NCI-H2081 treated with DMSO at 0.1 percent for 48 hours (cell line): ENCODE measurements at regions not wholly inside any gene's neighbourhood (a gene's known extent, or its start where the extent isn't known, plus 50 kb on each side); places are given as distances from the start of the nearest gene placed in this dataset.
"Not testable (repeated sequence)": the region's sequence is repeated elsewhere in the genome, so short reads cannot be mapped to it uniquely, and the experiment has no call there.

Experiments used
- DNase-seq: peaks from one replicate; lab custom pipeline; 2025; lab: John Stamatoyannopoulos, UW

DNA sequence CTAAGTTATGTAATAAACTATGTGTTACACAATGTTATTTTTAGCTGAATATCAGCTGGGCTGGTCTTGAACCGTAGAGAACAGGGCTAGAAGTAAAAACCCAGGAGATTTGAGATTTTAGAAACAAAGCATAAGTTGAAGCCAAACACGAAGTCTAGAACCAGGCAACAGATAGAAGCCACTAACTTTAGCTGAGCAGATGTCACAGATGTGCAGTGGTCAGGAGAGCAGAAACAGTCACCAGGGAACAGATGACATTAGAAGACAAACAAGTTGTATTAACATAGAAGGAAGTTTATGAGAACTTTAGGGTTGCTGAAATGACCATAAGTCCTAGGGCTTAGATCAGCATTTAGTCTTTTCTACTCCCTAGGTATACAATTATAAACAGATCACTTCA is 731.0 kb downstream of the ZNF385D start:
- no peak for DNase-seq

DNA sequence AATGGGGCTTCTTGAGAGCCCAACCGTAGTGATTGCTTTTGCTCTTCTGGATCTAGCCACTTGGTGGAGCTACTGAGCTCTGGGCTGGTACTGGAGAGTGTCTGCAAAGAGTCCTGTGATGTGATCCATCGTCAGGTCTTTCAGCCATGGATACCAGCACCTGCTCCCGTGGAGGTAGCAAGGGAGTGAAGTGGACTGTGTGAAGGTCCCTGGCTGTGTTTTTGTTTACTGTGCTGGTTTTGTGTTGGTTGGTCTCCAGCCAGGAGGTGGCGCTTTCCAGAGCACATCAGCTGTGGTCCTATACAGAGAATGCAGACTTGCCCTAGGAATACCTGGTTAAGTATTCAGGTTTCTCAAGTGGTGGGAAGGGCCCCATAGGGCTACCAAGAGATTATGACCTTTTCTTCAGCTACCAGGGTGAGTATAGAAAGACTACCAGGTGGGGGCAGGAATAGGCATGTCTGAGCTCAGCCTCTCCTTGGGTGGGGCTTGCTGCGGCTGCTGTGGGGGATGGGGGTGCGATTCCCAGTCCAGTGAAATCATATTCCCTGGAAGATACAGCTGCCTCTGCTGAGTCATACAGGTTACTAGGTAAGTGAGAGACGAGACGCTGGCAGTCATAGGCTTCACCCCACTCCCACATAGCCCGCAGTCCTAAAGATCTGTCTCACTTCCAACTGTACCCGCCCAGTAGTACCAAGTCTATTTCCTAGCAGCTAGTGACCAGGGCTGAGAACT is 733.7 kb downstream of the ZNF385D start:
- no peak for DNase-seq

DNA sequence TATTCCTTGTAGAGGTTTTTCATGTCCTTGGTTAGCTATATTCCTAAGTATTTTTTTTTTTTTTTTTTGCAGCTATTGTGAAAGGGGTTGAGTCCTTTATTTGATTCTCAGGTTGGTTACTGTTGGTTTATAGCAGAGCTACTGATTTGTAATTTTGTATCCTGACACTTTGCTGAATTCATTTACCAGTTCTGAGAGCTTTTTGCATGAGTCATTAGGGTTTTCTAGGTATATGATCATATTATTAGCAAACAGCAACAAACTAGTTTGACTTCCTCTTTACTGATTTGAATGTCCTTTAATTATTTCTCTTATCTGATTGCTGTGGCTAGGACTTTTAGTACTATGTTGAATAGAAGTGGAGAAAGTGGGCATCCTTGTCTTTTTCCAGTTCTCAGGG is 737.4 kb downstream of the ZNF385D start:
- no peak for DNase-seq

DNA sequence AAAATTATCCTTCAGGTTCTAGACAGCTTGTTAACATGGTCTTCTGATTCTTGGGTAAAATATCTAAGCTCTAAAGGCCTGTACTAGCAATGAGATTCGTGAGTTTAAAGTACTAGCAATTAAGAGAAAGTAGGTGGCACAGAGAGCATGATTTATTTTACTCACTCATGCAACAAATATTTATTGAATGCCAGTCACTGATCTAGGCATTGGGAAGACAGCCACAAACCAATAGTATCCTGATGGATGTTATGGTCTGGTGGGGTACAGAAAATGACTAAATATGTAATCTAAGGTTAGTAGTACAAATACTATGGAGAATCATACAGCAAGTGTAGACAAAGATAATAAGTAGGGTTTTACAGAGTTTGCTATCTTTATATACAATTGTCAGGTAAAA is 751.3 kb downstream of the ZNF385D start:
- DNase-seq, result no peak

DNA sequence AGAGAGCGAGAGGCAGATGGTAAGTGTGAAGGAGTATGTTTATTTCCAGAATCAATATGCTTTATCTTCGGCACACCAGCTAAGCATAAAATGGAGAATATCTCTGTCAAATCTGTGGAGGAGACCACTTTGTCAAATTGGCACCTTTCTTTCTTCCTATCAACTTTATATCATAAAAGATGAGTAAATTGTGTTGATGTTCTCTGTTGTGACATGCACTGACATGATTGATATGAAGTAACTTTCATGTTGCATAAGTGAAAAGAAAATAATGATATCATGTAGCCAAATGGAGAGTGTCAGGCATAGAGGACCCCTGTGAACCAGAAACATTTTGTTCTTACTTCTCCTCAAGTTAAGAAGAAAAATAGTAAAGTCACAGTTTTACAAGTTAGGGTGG is 753.8 kb downstream of the ZNF385D start:
- no peak for DNase-seq

DNA sequence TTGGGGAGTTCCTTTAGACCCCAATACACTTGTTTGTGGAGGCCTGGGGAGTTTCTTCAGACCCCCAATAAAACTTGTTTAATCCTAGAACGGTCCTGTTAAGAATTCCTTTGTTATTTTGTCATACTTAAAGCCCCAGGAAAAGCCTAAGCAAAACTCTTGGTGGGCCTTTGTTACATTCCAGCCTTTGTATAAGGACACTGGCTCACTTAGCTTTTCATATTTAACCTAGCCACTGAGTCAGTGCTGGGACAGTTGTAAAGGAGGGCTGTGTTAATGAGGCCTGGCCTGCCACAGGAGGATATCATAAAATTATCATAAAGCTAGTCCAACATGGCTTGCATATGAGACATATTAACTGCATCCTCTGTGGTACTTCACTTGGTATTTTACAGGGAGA is 760.1 kb downstream of the ZNF385D start:
- no peak for DNase-seq

DNA sequence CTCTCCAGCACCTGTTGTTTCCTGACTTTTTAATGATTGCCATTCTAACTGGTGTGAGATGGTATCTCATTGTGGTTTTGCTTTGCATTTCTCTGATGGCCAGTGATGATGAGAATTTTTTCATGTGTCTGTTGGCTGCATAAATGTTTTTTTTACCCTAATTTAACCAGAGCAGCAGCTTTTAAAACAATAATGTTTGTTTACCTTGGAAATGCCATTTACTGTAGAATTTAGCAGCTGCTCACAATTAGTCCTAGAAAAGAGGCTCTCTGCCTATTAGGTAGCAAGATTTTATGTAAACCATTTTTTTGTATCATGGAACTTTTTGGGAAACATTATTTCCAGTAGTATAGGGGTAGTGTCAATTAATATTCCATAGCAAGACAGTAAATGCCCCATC is 761.4 kb downstream of the ZNF385D start:
- DNase-seq, result not testable (repeated sequence)

DNA sequence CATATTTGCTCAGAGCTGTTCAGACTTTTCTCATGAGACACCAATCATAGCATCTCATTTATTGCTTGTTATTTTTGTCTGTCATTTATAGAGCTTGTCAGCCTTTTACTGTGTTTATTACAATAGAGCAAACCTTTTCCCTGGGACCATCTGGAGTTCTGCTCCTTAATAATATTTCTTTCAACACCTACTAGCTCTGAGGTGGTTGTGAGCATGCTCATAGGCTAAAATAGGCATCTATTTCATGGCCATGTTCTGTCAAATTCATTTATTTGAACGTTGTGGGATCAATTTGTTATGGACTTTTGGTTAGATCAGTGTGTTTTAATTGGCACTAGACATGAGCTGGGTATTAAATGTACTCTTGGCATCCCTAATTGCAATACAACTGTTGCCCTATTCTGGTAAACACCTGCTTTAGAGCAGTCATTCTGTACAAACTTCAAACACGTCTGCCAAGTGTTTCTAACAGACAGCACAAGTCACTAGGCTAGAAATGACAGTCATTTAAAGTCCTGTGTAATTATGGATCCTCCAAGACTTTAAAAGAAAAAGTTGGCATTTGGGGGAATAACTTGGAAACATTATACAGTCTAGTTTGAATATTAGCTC is 766.3 kb downstream of the ZNF385D start:
- no peak for DNase-seq

DNA sequence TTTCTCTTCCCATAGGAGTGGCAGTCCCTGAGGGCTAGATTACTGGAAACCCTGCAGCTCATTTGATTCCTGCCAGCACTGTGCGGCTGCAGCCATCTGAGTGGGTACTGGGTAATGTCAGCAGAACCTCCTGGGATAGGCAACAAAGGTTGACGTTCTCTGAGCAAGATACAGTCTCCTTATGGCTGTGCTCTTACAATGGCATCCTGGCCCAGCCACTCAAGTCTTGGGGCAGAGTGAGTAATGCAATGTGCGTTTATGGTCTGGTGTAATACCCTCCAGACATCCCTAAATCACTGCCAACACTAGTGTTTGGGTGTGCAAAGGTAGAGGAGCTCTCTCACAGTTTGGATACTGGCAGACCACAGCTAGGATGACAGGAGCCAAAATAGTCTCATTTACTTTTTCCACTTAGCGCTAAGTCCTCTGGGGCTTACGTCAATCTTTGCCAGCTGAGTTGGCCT is 775.8 kb downstream of the ZNF385D start:
- DNase-seq, result no peak

DNA sequence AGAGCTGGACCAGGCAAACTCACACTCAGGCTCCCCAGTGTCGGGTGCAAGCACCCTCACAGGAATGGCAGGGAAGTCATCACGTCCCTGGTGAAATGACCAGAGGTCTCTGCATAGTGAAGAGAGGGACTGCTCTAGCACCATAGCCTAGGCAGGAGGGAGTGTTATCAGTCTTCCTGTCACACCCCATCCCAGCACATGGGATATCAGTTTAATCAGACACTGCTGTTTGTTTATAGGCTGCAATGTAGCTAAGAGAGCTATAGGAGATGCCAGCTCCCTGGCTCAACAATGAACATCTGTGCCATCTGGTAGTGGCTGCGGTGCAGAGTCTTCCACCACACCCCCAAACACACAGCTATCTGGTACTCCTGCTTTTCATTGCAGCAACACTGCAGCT is 776.6 kb downstream of the ZNF385D start:
- DNase-seq, result no peak

DNA sequence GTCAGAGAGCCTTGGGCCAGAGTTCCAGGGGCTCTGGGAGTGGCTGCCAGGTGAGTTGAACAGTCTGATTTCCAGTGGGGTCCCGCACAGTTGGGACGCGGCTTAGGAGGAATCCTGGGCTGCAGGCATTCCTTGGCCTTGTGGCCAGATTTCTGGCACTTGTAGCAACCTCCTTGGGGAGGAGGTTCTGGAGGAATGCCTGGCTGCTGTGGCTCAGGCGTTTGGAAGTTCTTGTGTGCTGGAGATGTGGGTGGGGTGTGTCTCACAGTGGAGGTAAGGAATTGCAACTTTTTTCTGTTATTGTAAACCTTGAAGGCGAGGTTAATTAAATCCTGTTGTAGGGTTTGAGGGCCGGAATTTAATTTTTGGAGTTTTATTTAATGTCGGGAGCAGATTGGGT is 780.2 kb downstream of the ZNF385D start:
- not testable (repeated sequence) for DNase-seq

DNA sequence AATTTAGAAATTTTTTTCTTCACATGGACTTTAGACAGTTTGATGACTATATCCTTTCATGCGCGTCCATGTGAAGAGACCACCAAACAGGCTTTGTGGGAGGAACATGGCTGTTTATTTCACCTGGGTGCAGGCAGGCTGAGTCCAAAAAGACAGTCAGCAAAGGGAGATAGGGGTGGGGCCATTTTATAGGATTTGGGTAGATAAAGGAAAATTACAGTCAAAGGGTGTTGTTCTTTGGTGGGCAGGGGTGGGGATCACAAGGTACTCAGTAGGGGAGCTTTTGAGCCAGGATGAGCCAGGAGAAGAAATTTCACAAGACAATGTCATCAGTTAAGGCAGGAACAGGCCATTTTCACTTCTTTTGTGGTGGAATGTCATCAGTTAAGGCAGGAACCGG is 781.5 kb upstream of the SGO1 start:
- not testable (repeated sequence) for DNase-seq

DNA sequence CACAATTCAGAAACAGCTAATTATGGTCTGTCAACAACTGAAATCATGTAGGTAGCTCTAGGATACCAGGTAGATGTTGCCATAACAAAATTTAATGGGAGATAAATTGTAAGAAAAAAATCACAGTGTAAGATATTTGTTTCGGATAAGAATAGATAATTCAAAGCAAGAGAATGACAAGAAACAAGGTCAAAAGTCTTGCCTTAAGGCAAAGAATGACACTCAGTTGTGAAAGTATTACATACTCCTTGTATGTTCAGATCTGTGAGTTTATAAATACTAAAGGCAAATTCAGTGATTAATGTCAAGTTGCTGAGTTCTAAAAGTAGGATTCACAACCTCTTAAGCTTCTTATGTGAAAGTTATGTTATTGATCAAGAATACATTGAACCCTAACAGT is 772.2 kb upstream of the SGO1 start:
- no peak for DNase-seq

DNA sequence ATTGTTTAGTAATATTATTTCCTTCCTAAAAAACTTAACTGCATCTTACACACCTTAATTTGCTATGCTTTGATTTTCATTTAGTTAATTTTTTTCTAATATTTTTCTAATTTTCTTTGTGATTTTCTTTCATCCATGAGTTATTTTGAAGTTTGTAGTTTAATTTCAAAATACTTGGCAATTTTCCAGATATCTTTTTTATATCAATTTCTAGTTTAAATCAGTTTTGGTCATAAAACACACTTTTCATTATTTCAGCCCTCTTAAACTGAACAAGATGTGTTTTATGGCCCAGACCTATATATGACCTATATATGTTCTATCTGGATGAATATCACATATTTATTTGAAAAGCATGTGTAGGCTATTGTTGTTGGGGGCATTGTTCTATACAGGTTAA is 759.9 kb upstream of the SGO1 start:
- DNase-seq, result no peak

DNA sequence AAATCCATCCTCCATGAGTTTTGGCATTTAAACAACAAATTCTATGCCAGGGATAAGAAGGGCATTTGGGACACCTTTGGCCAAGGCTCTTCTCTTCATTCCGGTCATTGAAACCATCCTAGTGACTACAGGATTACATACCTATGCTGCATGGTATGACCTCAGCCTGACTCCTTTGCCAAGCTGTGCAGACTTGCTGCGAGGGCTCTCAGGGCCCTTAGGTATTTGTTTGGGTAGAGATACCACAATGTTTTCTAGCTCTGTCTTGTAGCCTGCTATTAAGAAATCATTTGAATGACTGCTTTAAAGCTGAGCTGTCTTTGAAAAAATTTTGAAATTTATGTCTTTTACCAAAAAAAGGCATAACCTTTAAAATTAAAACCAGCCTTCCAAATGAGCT is 749.8 kb upstream of the SGO1 start:
- no peak for DNase-seq

DNA sequence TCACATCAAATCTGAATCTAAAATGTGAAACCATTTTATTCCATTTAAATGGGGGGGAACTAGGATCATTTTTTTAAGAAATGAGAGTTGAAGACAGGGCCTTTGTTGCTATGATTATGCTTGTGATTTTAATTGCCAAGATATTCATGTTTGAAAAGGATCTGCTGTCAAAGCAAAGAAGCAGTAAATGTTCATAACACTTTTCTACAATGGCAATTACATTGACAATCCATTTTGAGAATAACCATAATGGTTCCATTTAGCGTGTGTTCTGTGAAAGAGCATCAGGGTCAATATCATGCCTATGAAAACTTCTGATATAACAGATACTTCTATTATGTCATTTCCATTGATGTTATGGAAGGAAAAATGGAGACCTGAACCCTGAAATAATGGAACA is 745.8 kb upstream of the SGO1 start:
- no peak for DNase-seq

DNA sequence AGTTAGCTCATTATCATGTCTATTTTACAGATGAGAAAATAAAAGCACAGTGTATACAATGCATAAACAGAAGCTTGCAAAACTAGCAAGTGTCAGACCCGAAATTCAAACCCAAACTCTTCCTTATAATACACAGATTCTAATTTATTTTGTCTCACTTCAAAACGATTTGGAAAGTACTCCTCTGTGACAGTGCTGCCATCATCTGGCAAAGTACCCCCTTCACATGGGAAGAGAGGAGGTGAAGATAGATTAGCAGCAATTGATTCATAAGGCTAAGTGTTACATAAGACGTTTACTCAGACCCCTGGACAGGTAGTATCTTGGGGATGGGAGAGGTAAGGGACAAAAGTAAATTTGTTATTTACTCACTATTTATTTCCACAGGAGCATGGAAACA is 744.0 kb upstream of the SGO1 start:
- DNase-seq, result peak; percentile 10

DNA sequence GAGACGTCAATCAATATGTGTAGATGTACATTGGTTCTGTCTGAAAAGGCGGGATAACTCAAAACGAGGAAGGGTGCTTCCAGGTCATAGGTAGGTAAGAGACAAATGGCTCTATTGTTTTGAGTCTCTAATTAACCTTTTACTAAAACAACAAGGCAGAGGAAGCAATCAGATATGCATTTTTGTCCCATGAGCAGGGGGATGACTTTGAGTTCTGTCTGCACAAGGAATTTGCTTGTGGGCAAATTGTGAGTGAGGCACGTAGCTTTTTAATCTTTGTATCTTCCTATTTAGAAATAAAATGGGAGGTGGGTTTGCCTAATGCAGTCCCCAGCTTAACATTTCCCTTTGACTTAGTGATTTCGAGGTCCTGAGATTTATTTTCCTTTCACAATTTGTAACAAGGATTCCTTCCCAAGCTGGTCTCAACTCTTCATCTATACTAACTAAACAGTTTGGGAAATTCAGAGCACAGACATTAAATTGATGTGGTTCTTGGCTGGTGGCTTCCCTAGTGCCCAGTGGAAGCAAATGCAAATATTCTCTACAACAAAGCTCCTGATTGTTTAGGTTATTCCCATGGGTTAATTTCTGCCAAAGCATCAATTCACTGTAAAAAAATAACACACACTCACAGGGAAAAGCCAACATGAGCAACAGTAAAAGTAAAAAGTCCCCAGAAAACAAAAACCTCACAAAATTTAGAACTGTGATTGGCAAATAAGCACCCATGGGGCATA is 738.8 kb upstream of the SGO1 start:
- no peak for DNase-seq

DNA sequence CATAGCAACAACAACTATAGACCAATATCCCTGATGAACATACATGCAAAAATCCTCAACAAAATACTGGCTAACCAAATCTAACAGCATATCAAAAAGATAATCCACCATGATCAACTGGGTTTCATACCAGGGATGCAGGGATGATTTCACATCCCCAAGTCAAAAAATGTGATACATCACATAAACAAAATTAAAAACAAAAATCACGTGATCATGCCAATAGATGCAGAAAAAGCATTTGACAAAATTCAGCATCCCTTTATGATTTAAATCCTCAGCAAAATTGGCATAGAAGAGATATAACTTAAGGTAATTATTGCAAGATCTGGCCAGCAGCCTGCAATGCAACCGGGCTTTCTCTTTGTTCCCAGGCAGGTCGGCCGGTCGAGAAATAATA is 735.1 kb upstream of the SGO1 start:
- not testable (repeated sequence) for DNase-seq

DNA sequence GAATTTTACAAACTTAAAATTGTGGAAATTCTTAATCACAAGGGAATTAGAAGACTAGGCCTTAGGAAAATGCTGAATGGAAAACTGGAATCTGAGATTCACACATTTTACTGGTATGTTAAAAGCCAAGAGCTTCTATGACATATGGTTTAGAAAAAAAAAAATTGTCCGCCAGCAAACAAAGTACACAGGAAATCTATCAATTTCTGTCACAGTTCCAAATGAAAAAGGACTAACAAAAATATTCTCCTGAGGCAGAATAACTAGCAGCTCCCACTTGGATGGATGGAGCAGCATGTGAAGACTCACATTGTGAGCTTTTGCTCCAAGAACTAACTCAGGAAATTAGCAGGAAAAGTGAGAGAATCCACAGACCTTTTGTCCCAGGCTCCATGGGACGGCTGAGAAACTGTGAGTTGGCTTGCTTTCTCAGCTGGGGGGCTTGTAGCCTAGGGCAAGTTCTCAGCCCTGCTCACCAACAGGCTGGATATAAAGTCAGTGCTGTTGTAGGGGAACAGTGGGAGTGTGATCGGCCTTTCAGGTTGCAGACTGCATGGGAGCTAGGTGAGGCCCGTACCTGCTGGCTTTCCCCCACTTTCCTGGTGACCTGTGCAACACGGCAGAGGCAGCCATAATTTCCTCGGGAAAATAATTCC is 731.1 kb upstream of the SGO1 start:
- DNase-seq, result no peak

DNA sequence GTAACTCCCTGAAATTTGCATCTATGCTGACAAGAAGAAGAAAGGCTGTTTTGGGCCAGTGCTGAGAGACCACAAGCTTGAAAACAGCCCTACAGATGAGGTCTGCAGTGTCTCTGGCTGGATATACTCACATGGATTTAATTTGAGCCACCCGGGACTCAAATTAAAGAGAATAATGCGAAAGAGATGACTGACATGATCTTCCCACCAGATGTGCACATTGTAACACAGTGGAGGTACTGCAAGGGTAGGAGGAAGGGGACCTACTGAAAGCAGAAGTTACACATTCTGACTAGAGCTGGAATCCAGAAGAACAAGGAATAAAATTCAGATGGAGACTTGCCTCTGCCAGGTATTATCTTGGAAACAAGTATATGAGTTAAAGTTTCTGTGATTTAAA is 728.3 kb upstream of the SGO1 start:
- DNase-seq, result no peak

DNA sequence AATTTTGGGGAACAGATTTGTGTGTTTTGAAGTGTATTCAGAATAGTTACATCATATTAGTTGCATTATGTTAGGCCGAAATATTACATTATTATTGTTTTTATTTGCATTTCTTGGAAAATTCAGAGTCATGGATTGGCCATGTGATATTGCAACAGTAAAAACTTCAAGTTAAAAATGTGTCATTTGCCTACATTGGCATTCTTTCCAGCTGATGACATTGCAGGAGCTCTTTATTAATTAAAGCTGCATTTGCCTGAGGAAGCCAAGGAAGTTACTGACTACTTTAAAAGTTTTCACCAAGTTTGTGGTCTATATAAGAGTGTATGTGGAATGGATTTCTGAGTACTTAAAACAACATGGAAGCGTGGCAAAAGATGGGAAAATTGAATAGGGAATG is 726.4 kb upstream of the SGO1 start:
- DNase-seq, result no peak

DNA sequence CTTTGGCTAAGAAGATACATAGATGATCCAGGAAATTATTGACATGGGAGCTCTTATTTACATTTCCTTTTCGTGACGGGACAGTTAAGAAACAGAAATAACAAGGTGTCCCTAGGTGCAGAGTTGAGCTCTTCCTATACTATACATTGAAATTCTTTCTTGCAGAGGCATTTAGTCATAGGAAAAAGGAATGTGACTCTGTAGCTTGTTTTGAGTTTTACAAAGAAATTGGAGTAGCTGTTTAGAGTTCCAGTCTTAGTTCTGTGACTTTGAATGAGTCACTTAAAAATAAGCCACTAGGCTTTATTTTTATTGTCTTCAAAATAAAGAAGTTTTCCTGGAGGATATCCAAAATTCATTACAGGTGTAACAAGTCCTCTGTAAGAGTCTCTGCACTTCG is 723.5 kb upstream of the SGO1 start:
- DNase-seq, result no peak
